ENCODE measurements at regions not wholly inside any gene's neighbourhood (a gene's known extent, or its start where the extent isn't known, plus 50 kb on each side); places are given as distances from the start of the nearest gene placed in this dataset.

- TF ChIP-seq, protein P1, sequence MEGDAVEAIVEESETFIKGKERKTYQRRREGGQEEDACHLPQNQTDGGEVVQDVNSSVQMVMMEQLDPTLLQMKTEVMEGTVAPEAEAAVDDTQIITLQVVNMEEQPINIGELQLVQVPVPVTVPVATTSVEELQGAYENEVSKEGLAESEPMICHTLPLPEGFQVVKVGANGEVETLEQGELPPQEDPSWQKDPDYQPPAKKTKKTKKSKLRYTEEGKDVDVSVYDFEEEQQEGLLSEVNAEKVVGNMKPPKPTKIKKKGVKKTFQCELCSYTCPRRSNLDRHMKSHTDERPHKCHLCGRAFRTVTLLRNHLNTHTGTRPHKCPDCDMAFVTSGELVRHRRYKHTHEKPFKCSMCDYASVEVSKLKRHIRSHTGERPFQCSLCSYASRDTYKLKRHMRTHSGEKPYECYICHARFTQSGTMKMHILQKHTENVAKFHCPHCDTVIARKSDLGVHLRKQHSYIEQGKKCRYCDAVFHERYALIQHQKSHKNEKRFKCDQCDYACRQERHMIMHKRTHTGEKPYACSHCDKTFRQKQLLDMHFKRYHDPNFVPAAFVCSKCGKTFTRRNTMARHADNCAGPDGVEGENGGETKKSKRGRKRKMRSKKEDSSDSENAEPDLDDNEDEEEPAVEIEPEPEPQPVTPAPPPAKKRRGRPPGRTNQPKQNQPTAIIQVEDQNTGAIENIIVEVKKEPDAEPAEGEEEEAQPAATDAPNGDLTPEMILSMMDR (IDR thresholded peaks at IDR 0.05 in 8 of 11, conservative IDR thresholded peaks at IDR 0.05 in 3 of 11), result no peak
- TF ChIP-seq POLR2AphosphoS5 (IDR thresholded peaks at IDR 0.05), result no peak
These were observed 364.8 kb downstream of the PDGFC start for GRCh38 chr4:156606554-156607477.

All from spleen (tissue), 7 donors.